ENCODE measurements at regions not wholly inside any gene's neighbourhood (a gene's known extent, or its start where the extent isn't known, plus 50 kb on each side); places are given as distances from the start of the nearest gene placed in this dataset.

DNA sequence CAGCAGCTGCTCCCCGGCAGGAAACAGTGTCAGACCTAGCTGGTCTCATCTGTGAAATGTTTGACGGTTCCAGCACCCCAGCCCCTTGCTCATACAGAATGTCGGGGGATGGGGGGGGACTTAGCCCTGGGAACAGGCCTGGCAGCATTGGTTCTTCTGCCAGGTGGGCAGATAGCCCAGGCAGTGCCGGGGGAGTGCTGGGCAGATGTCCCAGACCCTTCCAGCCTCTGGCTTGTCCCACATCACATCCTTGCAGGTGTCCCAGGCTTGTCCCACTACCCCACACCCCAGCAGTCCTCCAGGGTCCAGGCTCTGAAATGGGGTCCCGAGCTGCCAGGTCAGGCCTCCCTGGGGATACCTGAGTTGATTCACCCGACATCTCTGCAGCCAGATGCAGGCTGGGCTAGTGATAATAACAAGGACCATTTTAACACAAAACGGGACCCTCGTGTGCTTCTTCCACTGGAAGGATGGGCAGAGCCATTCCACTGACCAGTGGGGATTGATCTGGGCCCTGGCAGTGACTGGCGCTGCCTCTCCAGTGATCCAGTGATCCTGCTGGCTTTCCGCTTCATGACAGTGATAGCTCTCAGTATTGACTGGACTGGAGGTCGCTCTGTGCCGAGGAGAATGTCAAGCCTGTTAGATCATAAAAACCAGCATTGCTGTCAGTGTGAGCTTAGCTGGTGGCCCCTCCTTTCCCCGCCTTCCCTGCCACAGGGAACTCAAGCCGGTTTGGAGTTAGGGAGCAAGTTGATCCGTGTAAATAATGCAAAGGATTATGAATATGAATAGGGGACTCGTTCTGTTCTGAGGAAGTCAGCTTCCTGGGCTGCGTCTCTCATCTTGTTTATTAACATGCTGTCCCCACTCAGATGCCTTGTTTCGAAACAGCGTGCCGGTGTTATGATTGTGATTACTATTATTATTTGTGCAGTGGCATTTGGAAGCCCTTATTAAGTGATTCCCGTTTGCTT lies 180.6 kb downstream of the AACS start:
- TF ChIP-seq POLR2A (IDR thresholded peaks at IDR 0.05) = no peak
- TF ChIP-seq, protein P1, sequence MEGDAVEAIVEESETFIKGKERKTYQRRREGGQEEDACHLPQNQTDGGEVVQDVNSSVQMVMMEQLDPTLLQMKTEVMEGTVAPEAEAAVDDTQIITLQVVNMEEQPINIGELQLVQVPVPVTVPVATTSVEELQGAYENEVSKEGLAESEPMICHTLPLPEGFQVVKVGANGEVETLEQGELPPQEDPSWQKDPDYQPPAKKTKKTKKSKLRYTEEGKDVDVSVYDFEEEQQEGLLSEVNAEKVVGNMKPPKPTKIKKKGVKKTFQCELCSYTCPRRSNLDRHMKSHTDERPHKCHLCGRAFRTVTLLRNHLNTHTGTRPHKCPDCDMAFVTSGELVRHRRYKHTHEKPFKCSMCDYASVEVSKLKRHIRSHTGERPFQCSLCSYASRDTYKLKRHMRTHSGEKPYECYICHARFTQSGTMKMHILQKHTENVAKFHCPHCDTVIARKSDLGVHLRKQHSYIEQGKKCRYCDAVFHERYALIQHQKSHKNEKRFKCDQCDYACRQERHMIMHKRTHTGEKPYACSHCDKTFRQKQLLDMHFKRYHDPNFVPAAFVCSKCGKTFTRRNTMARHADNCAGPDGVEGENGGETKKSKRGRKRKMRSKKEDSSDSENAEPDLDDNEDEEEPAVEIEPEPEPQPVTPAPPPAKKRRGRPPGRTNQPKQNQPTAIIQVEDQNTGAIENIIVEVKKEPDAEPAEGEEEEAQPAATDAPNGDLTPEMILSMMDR (IDR thresholded peaks at IDR 0.05) = no peak
